ENCODE measurements at regions not wholly inside any gene's neighbourhood (a gene's known extent, or its start where the extent isn't known, plus 50 kb on each side); places are given as distances from the start of the nearest gene placed in this dataset.
"Not testable (repeated sequence)": the region's sequence is repeated elsewhere in the genome, so short reads cannot be mapped to it uniquely, and the experiment has no call there.

DNA sequence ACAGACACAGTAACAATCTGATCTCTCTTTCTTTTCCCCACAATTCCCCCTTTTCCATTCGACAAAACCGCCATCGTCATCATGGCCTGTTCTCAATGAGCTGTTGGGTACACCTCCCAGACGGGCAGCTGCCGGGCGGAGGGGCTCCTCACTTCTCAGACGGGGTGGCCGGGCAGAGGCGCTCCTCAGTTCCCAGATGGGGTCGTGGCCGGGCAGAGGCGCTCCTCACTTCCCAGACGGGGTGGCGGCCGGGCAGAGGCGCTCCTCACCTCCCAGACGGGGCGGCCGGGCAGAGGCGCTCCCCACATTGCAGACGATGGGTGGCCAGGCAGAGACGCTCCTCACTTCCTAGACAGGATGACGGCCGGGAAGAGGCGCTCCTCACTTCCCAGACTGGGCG is 415.5 kb downstream of the RSL24D1 start:
- H3K4me1 ChIP-seq (ENCODE audit: insufficient read depth, low read length); intact Hi-C loops (cut with micrococcal nuclease; ENCODE audit: unreplicated experiment); FAIRE-seq; H2AFZ ChIP-seq (ENCODE audit: low read length); H3K27me3 ChIP-seq (ENCODE audit: control insufficient read depth in 1 of 2, insufficient read depth in 2 of 2, low read length in 2 of 2); in situ Hi-C loops (cut with HindIII; ENCODE audit: extremely low pct_ligation_motif_present, low pct_unique_long_range_greater_than_20kb); CTCF ChIA-PET (ENCODE audit: low intra/inter-chr PET ratio, low total read pairs); BruUV-seq (replicated peaks); ATAC-seq; H3K9me3 ChIP-seq (ENCODE audit: low read length); H4K20me1 ChIP-seq (ENCODE audit: insufficient read depth, low read length); H3K27ac ChIP-seq (ENCODE audit: extremely low read length, insufficient read depth, low read length); H3K4me3 ChIP-seq (replicated peaks in 1 of 3; ENCODE audit: insufficient read depth in 1 of 3, low read depth in 2 of 3, low read length in 3 of 3); POLR2A ChIA-PET; H3K79me2 ChIP-seq (ENCODE audit: insufficient read depth, low read length); DNase-seq (ENCODE audit: low spot score); H3K9ac ChIP-seq (ENCODE audit: insufficient read depth, low read depth, low read length); H3K36me3 ChIP-seq (replicated peaks in 1 of 2; ENCODE audit: control insufficient read depth in 1 of 2, insufficient read depth in 2 of 2, low read length in 2 of 2); H3K4me2 ChIP-seq (ENCODE audit: low read depth, low read length): not testable (repeated sequence)
- WGBS (ENCODE audit: low lambda C conversion rate): 85% methylated on average over 21 of the region's 26 CpGs

DNA sequence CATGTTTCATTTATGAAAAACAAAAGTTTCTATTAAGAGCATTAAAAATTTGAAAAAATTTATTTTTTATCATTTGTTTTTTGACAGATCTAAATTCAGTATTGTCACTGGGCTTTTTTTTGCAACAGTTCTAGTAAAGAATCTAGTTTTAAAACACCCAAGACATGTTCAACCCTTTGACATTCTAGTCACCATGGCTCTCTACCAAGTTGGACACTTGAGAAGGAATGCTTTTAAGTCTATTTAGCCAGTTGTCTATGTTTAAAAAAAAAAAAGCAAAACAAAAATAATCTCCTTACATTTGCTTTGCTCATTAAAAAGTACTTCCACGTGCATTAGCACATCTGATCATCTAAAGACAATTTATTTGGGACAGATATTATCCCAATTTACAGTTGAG is 417.5 kb downstream of the RSL24D1 start:
- Histone ChIP-seq H3K36me3 (replicated peaks in 1 of 2; ENCODE audit: control insufficient read depth in 1 of 2, insufficient read depth in 2 of 2, low read length in 2 of 2) (no peaks in the 10 kb centered on the region), H3K9me3 (ENCODE audit: low read length) (no peaks in the 10 kb centered on the region), H3K27me3 (ENCODE audit: control insufficient read depth in 1 of 2, insufficient read depth in 2 of 2, low read length in 2 of 2) (no peaks in the 10 kb centered on the region), H3K9ac (ENCODE audit: insufficient read depth, low read depth, low read length) (no peak overlapping the region), H2AFZ (ENCODE audit: low read length) (no peak overlapping the region), H3K27ac (ENCODE audit: extremely low read length, insufficient read depth, low read length) (no peak overlapping the region), H3K4me3 (replicated peaks in 1 of 3; ENCODE audit: insufficient read depth in 1 of 3, low read depth in 2 of 3, low read length in 3 of 3) (no peak overlapping the region), H3K4me2 (ENCODE audit: low read depth, low read length) (no peak overlapping the region), H4K20me1 (ENCODE audit: insufficient read depth, low read length) (no peaks in the 10 kb centered on the region), H3K4me1 (ENCODE audit: insufficient read depth, low read length) (no peaks in the 10 kb centered on the region), H3K79me2 (ENCODE audit: insufficient read depth, low read length) (no peaks in the 10 kb centered on the region)
- BruUV-seq (replicated peaks): no TSS peak
- WGBS (ENCODE audit: low lambda C conversion rate): 0% methylated on average over 1 of the region's 1 CpG
- ChIA-PET CTCF (ENCODE audit: low intra/inter-chr PET ratio, low total read pairs) (no interaction called here), POLR2A (no interaction called here)
- no peak for DNase-seq (ENCODE audit: low spot score)
- in situ Hi-C loops (cut with HindIII; ENCODE audit: extremely low pct_ligation_motif_present, low pct_unique_long_range_greater_than_20kb) (no loop called here), intact Hi-C loops (cut with micrococcal nuclease; ENCODE audit: unreplicated experiment) (no loop called here)
- ATAC-seq: no peak
- TF ChIP-seq ZNF256 (CRISPR knock-in tag; conservative IDR thresholded peaks at IDR 0.05) (no peak), MEIS2 (CRISPR knock-in tag; IDR thresholded peaks at IDR 0.05) (no peak), ELF3 (CRISPR knock-in tag; IDR thresholded peaks at IDR 0.05) (no peak), HNRNPL (IDR thresholded peaks at IDR 0.05; ENCODE audit: low read depth, low read length) (no peak), ZNF382 (CRISPR knock-in tag; IDR thresholded peaks at IDR 0.05; ENCODE audit: borderline replicate concordance) (no peak), ZSCAN12 (CRISPR knock-in tag; IDR thresholded peaks at IDR 0.05) (no peak), PTBP1 (IDR thresholded peaks at IDR 0.05; ENCODE audit: low read depth, low read length, poor library complexity, severe bottlenecking) (no peak), ZNF138 (CRISPR knock-in tag; IDR thresholded peaks at IDR 0.05; ENCODE audit: low read depth) (no peak), ZIK1 (CRISPR knock-in tag; IDR thresholded peaks at IDR 0.05; ENCODE audit: borderline replicate concordance, low read depth) (no peak), TCF12 (IDR thresholded peaks at IDR 0.05) (no peak), TCF12 (CRISPR knock-in tag; IDR thresholded peaks at IDR 0.05) (no peak), PAF1 (CRISPR knock-in tag; IDR thresholded peaks at IDR 0.05) (no peak), ZFYVE20 (CRISPR knock-in tag; IDR thresholded peaks at IDR 0.05; ENCODE audit: borderline replicate concordance, low read depth) (no peak)
- TF ChIP-seq, protein P1, sequence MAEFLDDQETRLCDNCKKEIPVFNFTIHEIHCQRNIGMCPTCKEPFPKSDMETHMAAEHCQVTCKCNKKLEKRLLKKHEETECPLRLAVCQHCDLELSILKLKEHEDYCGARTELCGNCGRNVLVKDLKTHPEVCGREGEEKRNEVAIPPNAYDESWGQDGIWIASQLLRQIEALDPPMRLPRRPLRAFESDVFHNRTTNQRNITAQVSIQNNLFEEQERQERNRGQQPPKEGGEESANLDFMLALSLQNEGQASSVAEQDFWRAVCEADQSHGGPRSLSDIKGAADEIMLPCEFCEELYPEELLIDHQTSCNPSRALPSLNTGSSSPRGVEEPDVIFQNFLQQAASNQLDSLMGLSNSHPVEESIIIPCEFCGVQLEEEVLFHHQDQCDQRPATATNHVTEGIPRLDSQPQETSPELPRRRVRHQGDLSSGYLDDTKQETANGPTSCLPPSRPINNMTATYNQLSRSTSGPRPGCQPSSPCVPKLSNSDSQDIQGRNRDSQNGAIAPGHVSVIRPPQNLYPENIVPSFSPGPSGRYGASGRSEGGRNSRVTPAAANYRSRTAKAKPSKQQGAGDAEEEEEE (CRISPR knock-in tag; IDR thresholded peaks at IDR 0.05; ENCODE audit: borderline replicate concordance): no peak
- FAIRE-seq: no peak

Measured in HepG2 (cell line).